Chondrocyte (in vitro differentiated cells): ENCODE measurements at regions not wholly inside any gene's neighbourhood (a gene's known extent, or its start where the extent isn't known, plus 50 kb on each side); places are given as distances from the start of the nearest gene placed in this dataset.

Experiments used
- DNase-seq: peaks from one replicate; pipeline ENCODE4 v3.0.0; 2021; ENCODE audit warnings: mixed read lengths, low spot score
- H3K27ac Mint-ChIP-seq: one replicate; pipeline ENCODE4 v1.8.0; 2021; ENCODE audit warnings: mild to moderate bottlenecking, moderate library complexity, mixed read lengths; ENCODE audit not compliant: unreplicated experiment
- H3K27me3 Mint-ChIP-seq: 2 replicates; pipeline ENCODE4 v1.8.0; 2021; ENCODE audit warnings: low read depth, mixed read lengths
- H3K36me3 Mint-ChIP-seq: 2 replicates; pipeline ENCODE4 v1.8.0; 2021; ENCODE audit warnings: low read depth, mixed read lengths
- H3K4me1 Mint-ChIP-seq: 2 replicates; pipeline ENCODE4 v1.8.0; 2021; ENCODE audit warnings: low read depth, mild to moderate bottlenecking, mixed read lengths
- H3K4me3 Mint-ChIP-seq: one replicate; pipeline ENCODE4 v1.8.0; 2021; ENCODE audit warnings: mild to moderate bottlenecking, moderate library complexity, mixed read lengths; ENCODE audit not compliant: unreplicated experiment
- H3K9me3 Mint-ChIP-seq: 2 replicates; pipeline ENCODE4 v1.8.0; 2021; ENCODE audit warnings: low read depth, mixed read lengths
- CTCF ChIP-seq: fragments of 200-600 bp; sonication (generic); IDR thresholded peaks from 2 replicates; pipeline ENCODE4 v1.5.0; 2021; ENCODE audit warnings: antibody characterized with exemption, mild to moderate bottlenecking, moderate library complexity

GRCh38 chr11:45556851-45557707 is 108.3 kb downstream of the CHST1 start:
- Mint-ChIP-seq H3K9me3 (peaks cover 4% of the 10 kb centered on the region), H3K27ac (no peak overlapping the region), H3K4me1 (peaks cover 9% of the 10 kb centered on the region), H3K27me3 (peaks cover 20% of the 10 kb centered on the region), H3K4me3 (no peak overlapping the region), H3K36me3 (no peaks in the 10 kb centered on the region)
- no peak for DNase-seq
- no peak for TF ChIP-seq CTCF

- Mint-ChIP-seq H3K27me3 (peaks cover 21% of the 10 kb centered on the region), H3K27ac (no peak overlapping the region), H3K4me1 (no peaks in the 10 kb centered on the region), H3K9me3 (peaks cover 4% of the 10 kb centered on the region), H3K36me3 (no peaks in the 10 kb centered on the region), H3K4me3 (no peak overlapping the region)
- TF ChIP-seq CTCF: no peak
- DNase-seq: no peak
Measured at GRCh38 chr11:45554230-45554967, 111.0 kb downstream of the CHST1 start.

- Mint-ChIP-seq H3K36me3 (no peaks in the 10 kb centered on the region), H3K27me3 (peaks cover 27% of the 10 kb centered on the region), H3K4me3 (no peak overlapping the region), H3K9me3 (peaks cover 4% of the 10 kb centered on the region), H3K27ac (no peak overlapping the region), H3K4me1 (no peaks in the 10 kb centered on the region)
- TF ChIP-seq CTCF: no peak
- DNase-seq: no peak
Measured at GRCh38 chr11:45553383-45553936, 112.0 kb downstream of the CHST1 start.

- H3K27ac Mint-ChIP-seq: no peak overlapping the region
Measured at GRCh38 chr11:45551191-45551713, 114.2 kb downstream of the CHST1 start.

More at GRCh38 chr11:45551191-45551713, 114.2 kb downstream of the CHST1 start:
- DNase-seq: no peak
- H3K9me3 Mint-ChIP-seq: no peaks in the 10 kb centered on the region
- peaks cover 24% of the 10 kb centered on the region for H3K27me3 Mint-ChIP-seq
- no peak for TF ChIP-seq CTCF
- no peaks in the 10 kb centered on the region for H3K36me3 Mint-ChIP-seq
- H3K4me3 Mint-ChIP-seq: no peak overlapping the region
- no peaks in the 10 kb centered on the region for H3K4me1 Mint-ChIP-seq
